HG02870 (cell line): ENCODE measurements at regions not wholly inside any gene's neighbourhood (a gene's known extent, or its start where the extent isn't known, plus 50 kb on each side); places are given as distances from the start of the nearest gene placed in this dataset.

Experiments
- ATAC-seq: cut with Tn5 transposase; IDR thresholded peaks from one replicate; pipeline ENCODE4 v1.9.1; 2021; ENCODE audit warnings: mild to moderate bottlenecking, moderate library complexity; ENCODE audit not compliant: unreplicated experiment

DNA sequence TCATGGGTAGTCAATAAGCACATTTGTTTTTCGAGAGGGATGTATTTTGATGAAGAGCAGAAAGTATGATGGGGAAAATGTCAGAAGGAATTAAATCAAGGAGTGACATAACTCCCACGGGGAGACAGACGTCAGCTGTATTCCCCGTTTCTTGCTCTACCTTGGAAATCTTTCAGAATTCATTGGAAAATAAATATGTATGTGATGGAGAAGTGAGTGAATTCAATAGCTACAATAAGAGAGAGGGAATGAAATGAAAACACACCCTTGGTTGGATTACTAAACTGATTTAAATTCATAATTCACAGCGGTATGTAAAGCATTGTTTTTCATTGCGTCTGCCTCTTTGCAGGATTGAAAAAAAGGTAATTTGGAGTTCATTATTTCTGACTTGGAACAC lies 209.7 kb upstream of the KLF4 start:
- ATAC-seq, result no peak

DNA sequence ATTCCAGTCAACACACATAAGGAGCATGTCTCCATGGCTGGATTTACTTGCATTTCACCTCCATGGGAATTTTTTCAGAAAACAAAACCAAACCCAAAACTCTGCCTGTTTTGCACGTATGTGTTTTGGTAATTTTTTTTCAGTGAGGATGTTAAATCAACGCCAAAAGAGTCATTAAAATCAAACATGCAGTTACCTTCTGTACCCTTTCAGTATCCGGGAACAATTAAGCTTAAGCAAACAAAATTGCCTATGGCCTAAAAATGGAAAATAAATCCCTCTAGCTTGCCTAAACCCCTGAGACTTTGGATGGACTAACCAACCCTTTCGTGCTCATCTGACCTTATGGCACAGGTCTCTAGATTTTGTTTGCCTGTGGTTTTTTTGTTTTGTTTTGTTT lies 209.2 kb upstream of the KLF4 start:
- ATAC-seq, result no peak

DNA sequence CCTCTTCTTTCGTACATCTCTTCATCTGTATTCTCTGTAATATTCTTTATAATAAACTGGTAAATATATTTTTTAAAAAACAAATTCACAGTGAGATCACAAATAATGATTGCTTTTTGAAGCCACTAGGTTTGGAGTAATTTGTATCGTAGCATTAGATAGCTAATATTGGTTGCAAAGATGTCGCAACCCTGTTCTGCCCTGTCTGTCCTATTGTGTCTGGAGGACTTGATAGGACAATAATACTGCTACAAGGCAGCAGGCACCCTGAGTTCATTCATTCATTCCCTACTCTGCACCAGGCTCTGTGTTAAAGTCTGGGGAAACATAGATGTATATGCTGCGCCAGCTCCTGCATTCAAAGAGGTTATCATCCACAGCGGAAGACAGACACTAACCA lies 206.7 kb upstream of the KLF4 start:
- no peak for ATAC-seq

DNA sequence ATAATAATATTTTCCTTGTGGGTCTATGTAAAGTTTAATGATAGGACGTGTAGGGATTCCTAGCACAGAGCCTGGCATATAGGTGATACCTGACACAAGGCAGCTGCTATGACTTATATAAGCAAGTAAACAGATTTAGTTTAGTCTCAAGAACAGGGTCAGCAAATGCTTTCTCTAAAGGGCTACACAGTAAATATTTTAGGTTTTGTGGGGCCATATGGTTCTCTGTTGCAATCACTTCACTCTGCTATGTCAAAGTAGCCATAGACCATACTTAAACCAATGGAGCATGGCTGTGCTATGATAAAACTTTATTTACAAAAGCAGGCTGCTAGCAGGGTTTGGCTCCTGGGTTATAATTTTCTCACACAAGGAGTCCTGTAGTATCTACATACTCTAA lies 204.8 kb upstream of the KLF4 start:
- no peak for ATAC-seq

DNA sequence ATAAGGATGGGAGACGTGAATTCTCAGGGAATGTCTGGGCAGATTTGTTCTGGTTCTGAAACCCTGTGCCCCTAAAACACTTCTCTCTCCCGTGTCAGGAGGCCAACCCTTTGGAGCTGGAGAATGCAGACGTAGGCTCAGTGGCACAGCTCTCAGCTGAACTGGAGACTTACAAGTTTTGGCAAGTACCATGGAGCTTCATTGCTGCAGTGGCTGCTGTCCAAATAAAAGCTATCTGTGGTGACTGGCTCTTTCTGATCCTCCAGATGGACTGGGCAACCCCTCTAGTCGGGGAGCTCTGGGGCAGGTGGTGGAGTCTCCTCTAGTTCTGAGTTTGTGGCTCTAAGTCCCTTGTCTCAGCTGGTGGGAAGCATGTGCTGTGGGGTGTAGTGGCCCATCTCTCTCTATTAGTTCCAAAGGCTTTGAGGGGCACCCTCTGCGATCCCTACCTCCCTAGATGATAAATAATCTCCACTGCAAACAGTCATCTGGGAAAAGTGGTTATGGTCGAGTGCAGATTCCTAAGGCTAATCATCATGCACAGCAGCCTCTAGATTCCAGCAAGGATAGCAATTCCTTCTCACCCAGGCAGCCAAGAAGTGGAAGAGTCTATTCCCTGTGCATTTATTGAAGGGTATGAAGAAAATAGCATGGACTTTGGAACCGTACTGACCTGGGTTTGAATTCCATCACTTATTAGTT lies 204.2 kb upstream of the KLF4 start:
- ATAC-seq, result no peak

DNA sequence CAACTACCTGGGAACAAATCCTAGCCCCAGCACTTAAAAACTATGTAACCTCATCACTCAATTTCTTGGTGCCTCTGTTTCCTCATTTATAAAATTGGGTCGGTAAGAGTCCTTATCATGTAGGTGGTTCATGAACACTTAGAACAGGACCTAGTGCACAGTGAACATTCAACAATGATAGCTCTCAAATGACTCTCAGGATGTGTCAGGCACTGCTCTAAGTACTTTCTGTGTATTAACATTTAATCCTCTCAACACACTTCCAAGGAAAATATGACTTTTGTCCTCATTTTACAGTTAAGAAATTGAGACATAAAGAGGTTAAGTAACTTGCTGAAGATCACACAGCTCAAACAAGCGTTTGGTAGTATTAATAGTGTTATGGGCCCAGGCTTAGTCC lies 202.1 kb upstream of the KLF4 start:
- no peak for ATAC-seq

DNA sequence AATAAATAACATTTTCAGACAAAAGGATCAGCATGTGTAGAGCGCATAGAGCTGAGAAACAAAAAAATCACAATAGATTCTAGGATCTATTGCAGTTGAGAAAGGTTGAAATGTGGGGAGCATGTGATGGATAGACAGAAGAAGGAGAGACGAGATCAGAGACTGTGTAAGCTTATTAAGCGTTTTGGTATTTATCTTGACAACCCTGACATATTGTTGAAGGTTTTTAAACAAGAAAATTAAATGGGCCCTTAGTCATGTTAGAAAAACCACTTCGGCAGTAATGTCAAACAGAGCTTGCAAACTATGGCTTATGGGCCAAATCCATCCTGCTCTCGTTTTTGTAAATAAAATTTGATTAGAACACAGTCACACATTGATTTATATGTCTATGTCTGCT lies 200.5 kb upstream of the KLF4 start:
- ATAC-seq, result no peak

DNA sequence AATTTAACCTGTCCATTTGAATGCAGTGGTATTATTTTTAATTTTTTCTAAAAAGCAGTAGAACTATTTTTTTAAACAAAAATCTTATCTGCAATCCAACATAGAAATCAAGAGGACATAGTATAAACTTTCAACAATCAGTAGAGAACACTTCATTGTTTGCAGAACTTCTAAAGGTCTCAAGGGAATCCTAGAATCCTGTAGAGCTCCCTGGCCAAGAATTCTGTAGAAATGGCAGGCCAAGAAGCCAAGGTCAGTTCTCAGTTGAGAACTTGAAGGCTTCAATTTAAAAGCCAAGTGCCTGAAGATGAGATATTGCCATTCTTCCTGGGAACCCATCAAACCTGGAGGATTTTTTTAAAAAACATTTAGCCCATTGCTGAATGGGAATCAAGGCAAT lies 199.2 kb upstream of the KLF4 start:
- no peak for ATAC-seq

DNA sequence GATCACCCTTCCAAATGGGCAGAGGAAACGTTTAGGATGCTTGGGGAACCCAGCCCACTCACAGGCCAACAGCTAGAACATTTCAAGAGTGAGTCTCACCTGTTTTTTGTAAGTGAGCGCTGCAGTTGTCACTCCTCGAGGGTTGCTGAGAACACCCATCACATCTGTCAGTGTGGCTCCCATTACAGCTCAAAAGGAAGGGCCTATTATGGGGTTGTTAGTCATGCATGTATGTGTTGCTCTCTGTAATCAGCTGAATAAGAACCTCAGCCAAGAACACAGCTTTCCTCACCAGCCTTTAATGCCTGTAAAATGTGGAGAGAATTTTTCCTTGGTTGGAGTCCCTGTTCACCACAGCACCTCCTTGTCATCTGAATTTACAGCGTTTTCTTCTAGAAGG lies 196.3 kb upstream of the KLF4 start:
- no peak for ATAC-seq

DNA sequence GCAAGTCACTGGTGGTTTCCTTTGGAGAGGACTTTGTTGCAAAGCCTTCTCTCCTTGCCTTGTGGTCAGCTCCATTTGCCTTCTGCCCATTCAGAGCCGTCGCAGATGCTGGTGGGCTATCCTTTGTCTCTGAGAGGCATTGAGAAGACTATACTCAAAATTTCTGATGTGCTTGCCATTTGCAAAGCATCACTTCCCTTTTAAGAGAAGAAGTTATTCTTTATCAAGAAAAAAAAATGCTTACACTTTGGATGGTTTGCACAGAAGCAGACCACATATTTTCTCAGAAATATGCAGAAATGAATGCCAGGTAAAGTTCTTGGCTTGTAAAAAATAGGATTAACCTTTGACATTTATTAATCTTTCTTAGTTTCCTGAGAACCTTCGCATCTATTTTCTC lies 195.8 kb upstream of the KLF4 start:
- no peak for ATAC-seq

DNA sequence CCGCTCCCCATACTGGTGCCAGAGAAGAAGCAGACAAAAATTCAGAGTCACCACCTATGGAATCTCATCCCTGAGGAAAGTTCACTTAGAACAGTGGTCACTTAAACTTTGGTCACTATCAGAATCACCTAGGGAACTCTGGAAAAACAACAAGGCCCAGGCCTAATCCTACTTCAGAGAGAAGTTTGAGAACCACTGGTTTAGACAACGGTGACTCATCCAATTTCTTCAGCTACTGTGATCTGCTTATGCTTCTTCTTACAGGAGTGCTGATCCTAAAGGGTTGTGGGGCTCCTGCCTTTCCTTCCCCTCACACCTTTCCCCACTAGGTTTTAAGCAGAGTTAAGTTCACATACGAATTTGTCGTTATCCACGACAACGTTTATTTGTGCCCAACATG lies 194.7 kb upstream of the KLF4 start:
- no peak for ATAC-seq

DNA sequence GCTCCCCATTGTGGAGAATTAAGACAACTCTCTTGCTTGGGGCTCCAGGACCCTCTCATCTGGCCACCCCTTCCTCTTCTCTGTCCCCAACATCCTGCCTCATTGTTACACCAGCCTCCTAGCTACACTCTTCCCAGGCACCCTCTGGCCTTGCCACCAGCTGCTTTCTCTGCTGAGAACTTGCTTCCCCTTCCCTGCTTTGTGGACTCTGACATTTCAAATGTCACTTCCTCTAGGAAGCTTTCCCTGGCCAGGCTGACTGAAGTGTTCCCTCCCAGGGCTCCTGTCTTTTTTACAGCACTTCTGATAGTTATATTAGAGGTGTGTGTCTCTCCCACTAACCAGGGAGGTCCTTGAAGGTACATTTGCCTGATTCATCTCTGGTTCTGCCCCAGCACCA lies 194.0 kb upstream of the KLF4 start:
- no peak for ATAC-seq

DNA sequence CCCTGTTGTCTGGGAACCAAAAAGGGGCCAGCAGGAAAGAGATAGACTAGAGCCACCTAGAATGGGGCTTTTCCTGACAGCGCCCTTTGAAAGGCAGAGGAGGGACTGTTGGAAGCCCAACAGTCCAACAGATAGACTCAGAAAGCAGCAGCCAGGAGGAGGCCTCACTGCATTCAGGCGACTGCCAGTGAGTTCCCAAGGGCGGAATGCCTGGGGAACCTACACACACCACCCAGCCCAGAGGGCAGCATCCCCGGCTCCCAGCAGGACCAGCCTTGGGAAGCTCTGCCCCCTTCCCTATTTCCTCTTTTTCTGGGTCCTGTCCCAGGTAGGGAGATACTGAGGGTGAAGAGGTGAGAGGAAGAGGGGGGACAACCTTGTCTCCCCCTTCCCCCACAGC lies 192.4 kb upstream of the KLF4 start:
- ATAC-seq, result no peak

DNA sequence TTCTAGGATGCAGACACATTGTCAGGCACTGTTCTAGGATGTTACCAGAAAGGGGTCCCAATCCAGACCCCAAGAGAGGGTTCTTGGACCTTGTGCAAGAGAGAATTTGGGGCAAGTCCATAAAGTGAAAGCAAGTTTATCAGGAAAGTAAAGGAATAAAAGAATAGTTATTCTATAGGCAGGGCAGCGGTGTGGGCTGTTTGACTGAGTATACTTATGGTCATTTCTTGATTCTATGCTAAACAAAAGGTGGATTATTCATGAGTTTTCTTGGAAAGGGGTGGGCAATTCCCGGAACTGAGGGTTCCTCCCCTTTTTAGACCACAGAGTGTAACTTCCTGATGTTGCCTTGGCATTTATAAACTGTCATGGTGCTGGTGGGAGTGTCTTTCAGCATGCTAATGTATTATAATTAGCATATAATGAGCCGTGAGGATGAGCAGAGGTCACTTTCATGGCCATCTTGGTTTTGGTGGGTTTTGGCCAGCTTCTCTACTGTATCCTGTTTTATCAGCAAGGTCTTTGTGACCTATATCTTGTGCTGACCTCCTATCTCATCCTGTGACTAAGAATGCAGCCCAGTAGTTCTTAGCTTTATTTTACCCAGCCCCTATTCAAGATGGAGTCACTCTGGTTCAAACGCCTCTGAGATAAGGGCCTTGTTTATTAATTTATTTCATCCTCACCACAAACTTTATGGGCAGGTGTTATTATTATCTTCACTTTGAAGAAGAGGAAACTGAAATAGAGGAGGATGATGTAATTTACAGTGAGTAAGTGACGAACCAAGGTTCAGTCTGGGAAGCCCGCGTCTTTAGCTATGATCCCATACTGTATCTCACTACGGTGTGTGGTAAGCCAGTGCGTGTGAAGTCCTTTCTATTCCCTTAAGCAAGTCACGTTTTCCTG lies 186.0 kb upstream of the KLF4 start:
- no peak for ATAC-seq

DNA sequence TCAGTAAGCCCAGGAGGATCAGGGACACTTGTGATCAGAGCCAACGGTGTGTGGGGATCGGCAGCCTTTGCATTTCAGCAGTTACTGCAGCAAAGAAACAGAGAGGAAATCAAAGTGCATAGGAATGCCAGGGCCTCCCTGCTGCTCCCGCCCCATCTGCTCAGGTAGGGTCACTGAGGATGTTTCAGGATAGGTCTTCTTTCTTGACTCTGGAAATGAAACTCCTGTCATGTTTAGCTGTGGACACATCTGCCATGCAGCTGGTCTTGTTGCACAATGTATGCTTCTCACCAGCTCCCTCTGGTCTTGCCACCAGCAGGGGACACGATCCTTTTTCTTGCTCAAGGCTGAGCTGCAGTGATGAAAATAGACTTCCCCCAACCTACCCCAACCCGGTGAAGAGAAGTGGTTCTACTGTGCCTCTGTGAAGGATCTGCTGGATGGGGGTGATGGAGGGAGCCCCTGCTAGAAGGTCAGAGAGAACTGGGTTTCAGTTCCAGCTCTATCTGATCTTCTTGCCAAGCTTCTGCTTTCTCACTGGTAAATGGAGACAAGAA lies 185.2 kb upstream of the KLF4 start:
- no peak for ATAC-seq

DNA sequence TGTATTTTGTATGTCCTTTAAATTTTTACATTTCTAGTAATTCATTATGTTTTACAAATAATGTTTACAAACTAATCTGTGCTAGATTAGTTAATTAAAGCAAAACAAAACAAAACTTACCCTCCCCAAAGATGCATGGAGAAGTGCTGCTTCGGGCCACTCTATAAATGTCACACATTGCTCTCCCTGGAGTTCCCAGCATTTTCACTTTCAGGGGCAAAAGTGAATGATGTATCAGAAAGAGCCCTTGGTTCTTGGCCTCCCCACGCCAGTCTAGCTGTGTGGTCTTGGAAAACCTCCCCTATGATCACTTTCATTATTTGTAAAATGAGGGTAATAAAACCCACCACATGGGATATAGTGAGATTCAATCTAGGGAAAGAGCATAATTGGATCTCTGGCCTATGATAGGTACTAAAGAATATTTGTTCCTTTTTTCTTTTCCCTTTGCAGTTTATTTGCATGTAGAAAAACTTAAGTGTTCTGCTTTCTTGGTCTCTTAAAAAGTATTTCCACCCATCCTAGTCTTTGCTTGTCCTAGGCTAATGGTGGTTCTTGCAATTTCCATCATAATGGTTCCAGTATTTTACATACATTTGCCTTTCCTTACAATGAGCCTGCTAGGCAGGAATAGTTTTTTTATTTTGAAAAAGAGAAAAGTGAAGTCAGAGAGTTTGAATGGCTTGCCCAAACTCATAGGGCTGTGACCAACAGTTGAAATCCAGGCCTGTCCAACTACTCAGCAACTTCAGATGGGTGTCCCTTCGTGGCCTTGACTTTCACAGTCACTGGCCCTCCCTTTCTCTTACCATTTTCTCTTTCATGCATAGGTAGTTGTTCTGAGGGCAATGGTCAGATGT lies 184.5 kb upstream of the KLF4 start:
- no peak for ATAC-seq

DNA sequence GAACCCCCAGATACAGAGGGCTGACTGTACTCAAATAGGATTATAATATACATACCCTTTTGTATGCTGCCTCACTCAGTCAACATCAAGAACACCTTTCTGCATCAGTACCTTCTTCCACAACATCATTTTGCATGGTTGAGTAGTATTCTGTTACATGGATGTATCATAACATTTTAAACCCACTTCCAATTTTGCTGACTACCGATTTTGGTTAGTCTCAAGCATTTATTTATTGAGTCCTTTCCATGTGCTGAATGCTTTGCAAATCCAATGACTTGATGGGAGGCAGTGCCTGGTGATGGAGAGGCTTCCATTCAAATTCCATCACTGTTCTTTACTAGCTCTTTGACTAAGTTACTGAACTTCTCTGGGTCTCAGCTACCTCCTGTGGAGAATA lies 182.0 kb upstream of the KLF4 start:
- ATAC-seq, result no peak

DNA sequence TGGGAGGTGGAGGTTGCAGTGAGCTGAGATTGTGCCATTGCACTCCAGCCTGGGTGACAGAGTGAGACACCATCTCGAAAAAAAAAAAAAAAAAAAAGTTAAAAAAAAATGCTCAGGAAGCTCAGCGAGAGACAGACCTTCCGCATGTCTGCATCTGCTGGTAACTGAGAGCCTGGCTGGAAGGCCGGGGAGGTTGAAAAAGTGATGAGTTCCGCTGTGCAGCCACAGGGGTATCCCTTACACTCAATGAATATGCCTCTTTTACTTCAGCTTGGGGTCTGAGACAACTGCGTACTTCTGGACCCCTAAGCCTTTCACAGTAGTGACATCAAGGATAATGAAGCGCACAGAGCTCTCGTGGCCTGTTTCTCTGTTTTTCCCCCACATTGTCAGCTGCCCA lies 179.9 kb upstream of the KLF4 start:
- ATAC-seq, result no peak

DNA sequence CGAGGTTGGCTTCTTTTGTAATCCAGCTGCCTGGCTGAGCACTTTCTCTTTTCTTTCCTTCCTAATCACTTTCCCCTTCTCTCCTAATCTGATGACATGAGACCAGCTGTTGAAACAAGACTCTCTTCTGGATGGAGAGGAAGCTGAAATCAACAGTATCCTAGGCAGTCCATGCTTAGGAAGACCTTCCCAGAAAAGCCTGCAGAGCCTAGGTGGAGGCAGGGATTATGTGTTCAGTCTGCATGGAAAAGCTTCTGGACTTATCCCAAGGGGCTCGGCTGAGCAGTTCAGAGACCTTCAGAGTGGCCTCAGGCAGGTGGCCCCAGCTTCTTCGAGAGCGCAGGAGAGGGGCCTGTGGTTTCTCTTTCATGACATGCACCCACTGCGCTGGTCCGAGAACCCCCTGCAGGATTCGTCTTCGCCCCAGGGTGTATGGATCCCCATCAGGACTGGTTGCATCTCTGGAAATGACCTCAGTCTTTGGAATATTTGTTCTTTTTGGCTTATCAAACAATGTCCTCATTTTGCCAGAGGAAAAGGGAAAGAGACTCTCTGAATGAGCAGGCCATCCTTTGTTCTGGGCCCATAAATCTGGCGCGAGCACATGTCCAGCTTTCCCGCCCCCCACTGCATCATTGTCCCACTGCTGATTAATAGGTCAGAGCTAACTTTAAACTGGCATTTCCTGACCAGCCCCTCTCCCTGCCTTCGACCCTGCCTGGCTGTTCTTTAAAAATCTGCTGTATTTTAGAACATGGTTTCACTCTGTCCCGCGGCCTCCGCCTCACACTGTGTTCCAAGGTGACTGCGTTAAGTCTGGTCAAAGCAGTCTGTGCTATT lies 177.9 kb upstream of the KLF4 start:
- ATAC-seq, result no peak

DNA sequence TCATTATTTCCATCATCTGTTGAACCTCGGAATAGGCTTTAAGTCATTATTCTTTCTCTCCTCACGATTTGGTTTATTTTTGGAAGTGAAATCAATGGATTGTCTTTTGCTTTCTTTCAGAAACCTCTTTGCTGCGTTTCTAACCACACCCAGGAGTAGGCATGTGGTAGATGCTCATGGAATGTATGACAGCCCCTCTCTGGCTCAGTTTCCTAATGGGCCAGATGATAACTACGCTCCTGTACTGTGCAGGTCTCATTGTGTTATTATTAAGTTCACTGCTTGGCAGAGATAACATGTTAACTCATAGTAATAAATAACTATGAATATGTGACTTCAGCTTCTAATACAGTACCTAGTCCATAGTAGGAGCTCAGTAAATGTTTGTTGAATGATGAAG lies 175.5 kb upstream of the KLF4 start:
- ATAC-seq, result no peak
